Caco-2 (cell line): ENCODE measurements at regions not wholly inside any gene's neighbourhood (a gene's known extent, or its start where the extent isn't known, plus 50 kb on each side); places are given as distances from the start of the nearest gene placed in this dataset.

Source experiments
- BruUV-seq: library from RNA; stranded (reverse); fragments of 400-500 nt; replicated peaks from 2 replicates; lab custom pipeline; 2021; lab: Mats Ljungman, UMichigan
- CTCF ChIA-PET: fragments of 300-600 bp; sonication (Branson Sonifier 250); formaldehyde crosslinking; loops from one replicate; lab custom pipeline; 2022; ENCODE audit warnings: antibody characterized with exemption; lab: Charles Lee
- POLR2A ChIA-PET: fragments of 300-600 bp; sonication (Branson Sonifier 250); formaldehyde crosslinking; loops from one replicate; lab custom pipeline; 2022; ENCODE audit warnings: antibody characterized with exemption; lab: Charles Lee
- DNase-seq, 2 experiments: peaks; one replicate each; pipeline versions ENCODE4 v3.0.0 to v3.0.0-alpha.2; 2020 to 2022
- H3K27me3 ChIP-seq: replicated peaks from 2 replicates; pipeline ENCODE4 v1.6.0; 2011; ENCODE audit warnings: low read length; ENCODE audit not compliant: control insufficient read depth, insufficient read depth
- H3K36me3 ChIP-seq: 2 replicates; pipeline ENCODE4 v1.5.1; 2011; ENCODE audit warnings: low read length; ENCODE audit not compliant: control insufficient read depth, insufficient read depth
- H3K4me1 ChIP-seq: fragments of 250-450 bp; sonication (Bioruptor Pico); 2 replicates; pipeline ENCODE4 v1.5.1; 2020; ENCODE audit warnings: mild to moderate bottlenecking
- H3K4me3 ChIP-seq: 2 replicates; pipeline ENCODE4 v1.5.1; 2011; ENCODE audit warnings: low read depth, mild to moderate bottlenecking, control low read depth, low read length
- H3K9me3 ChIP-seq: fragments of 250-450 bp; sonication (Bioruptor Pico); 2 replicates; pipeline ENCODE4 v1.5.1; 2020; ENCODE audit warnings: mild to moderate bottlenecking, moderate library complexity
- H3K27ac Mint-ChIP-seq: one replicate; pipeline ENCODE4 v1.8.0; 2022; ENCODE audit warnings: mixed read lengths; ENCODE audit not compliant: unreplicated experiment
- H3K27me3 Mint-ChIP-seq: one replicate; pipeline ENCODE4 v1.8.0; 2022; ENCODE audit warnings: mixed read lengths; ENCODE audit not compliant: insufficient read depth, unreplicated experiment
- H3K36me3 Mint-ChIP-seq: one replicate; pipeline ENCODE4 v1.8.0; 2022; ENCODE audit warnings: mild to moderate bottlenecking, mixed read lengths; ENCODE audit not compliant: insufficient read depth, unreplicated experiment
- H3K4me1 Mint-ChIP-seq: one replicate; pipeline ENCODE4 v1.8.0; 2022; ENCODE audit warnings: low read depth, mixed read lengths; ENCODE audit not compliant: unreplicated experiment
- H3K4me3 Mint-ChIP-seq: one replicate; pipeline ENCODE4 v1.8.0; 2022; ENCODE audit warnings: mild to moderate bottlenecking, moderate library complexity, mixed read lengths; ENCODE audit not compliant: unreplicated experiment
- H3K9me3 Mint-ChIP-seq: one replicate; pipeline ENCODE4 v1.8.0; 2022; ENCODE audit warnings: mixed read lengths; ENCODE audit not compliant: unreplicated experiment
- CTCF ChIP-seq, 2 experiments: fragments of 200-600 bp in 1 of 2; IDR thresholded peaks; 1 replicate in 1 of 2; 2 replicates in 1 of 2; pipeline versions ENCODE4 v1.5.1 to v1.8.0; 2011 to 2022; ENCODE audit warnings: antibody characterized with exemption in 1 of 2, control low read depth in 1 of 2, inconsistent platforms in 1 of 2, low read depth in 1 of 2, low read length in 1 of 2, mild to moderate bottlenecking in 1 of 2, moderate library complexity in 1 of 2; ENCODE audit not compliant: insufficient read depth in 1 of 2, severe bottlenecking in 1 of 2, unreplicated experiment in 1 of 2
- intact Hi-C: fragments of 100-400 bp; cut with micrococcal nuclease; formaldehyde crosslinking; loops from one replicate; pipeline ENCODE4 v1.10.0; 2022; ENCODE audit not compliant: unreplicated experiment

GRCh38 chr9:4935001-4935672 lies 49.9 kb upstream of the JAK2 start:
- no peak overlapping the region for H3K4me3 Mint-ChIP-seq
- DNase-seq: no peak
- Histone ChIP-seq H3K4me1 (no peaks in the 10 kb centered on the region), H3K9me3 (no peaks in the 10 kb centered on the region), H3K27me3 (no peaks in the 10 kb centered on the region), H3K4me3 (no peak overlapping the region), H3K36me3 (no peaks in the 10 kb centered on the region)
- intact Hi-C loops: no loop called here
- ChIA-PET CTCF (no interaction called here), POLR2A (no interaction called here)
- TF ChIP-seq CTCF (IDR thresholded peaks at IDR 0.05; ENCODE audit: insufficient read depth in 1 of 2, low read depth in 1 of 2, low read length in 1 of 2, severe bottlenecking in 1 of 2, unreplicated experiment in 1 of 2): no peak
- BruUV-seq: no TSS peak
- no peaks in the 10 kb centered on the region for H3K27me3 Mint-ChIP-seq
- no peak overlapping the region for H3K27ac Mint-ChIP-seq
- H3K9me3 Mint-ChIP-seq: no peaks in the 10 kb centered on the region
- peaks cover 14% of the 10 kb centered on the region for H3K4me1 Mint-ChIP-seq
- no peaks in the 10 kb centered on the region for H3K36me3 Mint-ChIP-seq
